ENCODE measurements at regions not wholly inside any gene's neighbourhood (a gene's known extent, or its start where the extent isn't known, plus 50 kb on each side); places are given as distances from the start of the nearest gene placed in this dataset.

GRCh38 chr1:230591678-230592077 lies 50.6 kb upstream of the COG2 start:
- DNase-seq (ENCODE audit: low read depth), result no peak
- no peak overlapping the region for H3K4me3 ChIP-seq (ENCODE audit: low read length)
- TF ChIP-seq CTCF (conservative IDR thresholded peaks at IDR 0.05; ENCODE audit: low read length), result no peak

- H3K4me3 ChIP-seq (ENCODE audit: low read length), result no peak overlapping the region
- DNase-seq (ENCODE audit: low read depth), result no peak
- no peak for TF ChIP-seq CTCF (conservative IDR thresholded peaks at IDR 0.05; ENCODE audit: low read length)
Observed at GRCh38 chr1:230589951-230590350, 52.3 kb upstream of the COG2 start.

GRCh38 chr1:230588323-230588746 lies 53.9 kb upstream of the COG2 start:
- no peak for DNase-seq (ENCODE audit: low read depth)
- H3K4me3 ChIP-seq (ENCODE audit: low read length), result no peak overlapping the region
- TF ChIP-seq CTCF (conservative IDR thresholded peaks at IDR 0.05; ENCODE audit: low read length), result no peak

- no peak for TF ChIP-seq CTCF (conservative IDR thresholded peaks at IDR 0.05; ENCODE audit: low read length)
- no peak overlapping the region for H3K4me3 ChIP-seq (ENCODE audit: low read length)
- no peak for DNase-seq (ENCODE audit: low read depth)
Observed at GRCh38 chr1:230587061-230587460, 55.2 kb upstream of the COG2 start.

- TF ChIP-seq CTCF (conservative IDR thresholded peaks at IDR 0.05; ENCODE audit: low read length), result no peak
- H3K4me3 ChIP-seq (ENCODE audit: low read length), result no peak overlapping the region
- DNase-seq (ENCODE audit: low read depth), result no peak
Observed at GRCh38 chr1:230584660-230585059, 57.6 kb upstream of the COG2 start.

- DNase-seq (ENCODE audit: low read depth), result no peak
Observed at GRCh38 chr1:230581446-230582079, 60.7 kb upstream of the COG2 start.

More at GRCh38 chr1:230581446-230582079, 60.7 kb upstream of the COG2 start:
- no peak overlapping the region for H3K4me3 ChIP-seq (ENCODE audit: low read length)
- TF ChIP-seq CTCF (conservative IDR thresholded peaks at IDR 0.05; ENCODE audit: low read length), result 0 out of 2 replicates have a peak, but pooled peaks have one; percentile 3

Data from AG10803 (cell line).